H9 (cell line): ENCODE measurements at regions not wholly inside any gene's neighbourhood (a gene's known extent, or its start where the extent isn't known, plus 50 kb on each side); places are given as distances from the start of the nearest gene placed in this dataset.

ENCODE experiments used
- DNase-seq: peaks from one replicate; pipeline ENCODE4 v3.0.0-alpha.2; 2017
- H2AFZ ChIP-seq: one replicate; pipeline ENCODE4 v1.6.1; 2013; ENCODE audit warnings: mild to moderate bottlenecking, low read length, control low read depth, moderate library complexity
- H2AK5ac ChIP-seq: 2 replicates; pipeline ENCODE4 v1.6.1; 2013; ENCODE audit warnings: low read length, control low read depth, mixed read lengths; ENCODE audit not compliant: insufficient read length
- H2BK120ac ChIP-seq: one replicate; pipeline ENCODE4 v1.6.1; 2013; ENCODE audit warnings: low read depth, mild to moderate bottlenecking, low read length, control low read depth, inconsistent platforms; ENCODE audit not compliant: poor library complexity, severe bottlenecking
- H2BK12ac ChIP-seq: 2 replicates; pipeline ENCODE4 v1.6.1; 2013; ENCODE audit warnings: low read length, control low read depth, mixed read lengths, low read depth; ENCODE audit not compliant: insufficient read length
- H2BK15ac ChIP-seq: 2 replicates; pipeline ENCODE4 v1.6.1; 2013; ENCODE audit warnings: low read depth, low read length, control low read depth
- H2BK20ac ChIP-seq: one replicate; pipeline ENCODE4 v1.6.1; 2013; ENCODE audit warnings: low read depth, mild to moderate bottlenecking, low read length, control low read depth, inconsistent platforms; ENCODE audit not compliant: poor library complexity, severe bottlenecking
- H2BK5ac ChIP-seq: 2 replicates; pipeline ENCODE4 v1.6.1; 2013; ENCODE audit warnings: low read length, control low read depth, mixed read lengths; ENCODE audit not compliant: insufficient read length
- H3K14ac ChIP-seq: 2 replicates; pipeline ENCODE4 v1.6.1; 2013; ENCODE audit warnings: low read length, control low read depth; ENCODE audit not compliant: insufficient read depth
- H3K18ac ChIP-seq: 2 replicates; pipeline ENCODE4 v1.6.1; 2013; ENCODE audit warnings: low read depth, mild to moderate bottlenecking, mixed read lengths, low read length, control low read depth; ENCODE audit not compliant: insufficient read length
- H3K23ac ChIP-seq: 2 replicates; pipeline ENCODE4 v1.6.1; 2013; ENCODE audit warnings: low read length, control low read depth, mixed read lengths, low read depth; ENCODE audit not compliant: insufficient read length
- H3K23me2 ChIP-seq: 2 replicates; pipeline ENCODE4 v1.6.1; 2013; ENCODE audit warnings: low read depth, mild to moderate bottlenecking, mixed read lengths, low read length, control low read depth; ENCODE audit not compliant: insufficient read length, poor library complexity, severe bottlenecking
- H3K27ac ChIP-seq: 2 replicates; pipeline ENCODE4 v1.5.1; 2013; ENCODE audit warnings: low read length, control low read depth, mixed read lengths, low read depth; ENCODE audit not compliant: insufficient read length
- H3K27me3 ChIP-seq: 2 replicates; pipeline ENCODE4 v1.6.1; 2013; ENCODE audit warnings: low read length, control low read depth, inconsistent platforms; ENCODE audit not compliant: insufficient read depth
- H3K4ac ChIP-seq: 2 replicates; pipeline ENCODE4 v1.6.1; 2013; ENCODE audit warnings: low read depth, mild to moderate bottlenecking, control low read depth, inconsistent platforms, low read length, moderate library complexity
- H3K4me1 ChIP-seq: 2 replicates; pipeline ENCODE4 v1.6.1; 2013; ENCODE audit warnings: low read length, control low read depth, inconsistent platforms; ENCODE audit not compliant: insufficient read depth
- H3K4me2 ChIP-seq: 2 replicates; pipeline ENCODE4 v1.6.1; 2013; ENCODE audit warnings: low read length, control low read depth, mixed read lengths; ENCODE audit not compliant: insufficient read length, insufficient read depth
- H3K56ac ChIP-seq: 2 replicates; pipeline ENCODE4 v1.6.1; 2013; ENCODE audit warnings: low read depth, mild to moderate bottlenecking, mixed read lengths, low read length, control low read depth; ENCODE audit not compliant: insufficient read length
- H3K79me1 ChIP-seq: 2 replicates; pipeline ENCODE4 v1.6.1; 2013; ENCODE audit warnings: low read depth, mild to moderate bottlenecking, moderate library complexity, low read length, control low read depth, inconsistent platforms; ENCODE audit not compliant: insufficient read depth, poor library complexity, severe bottlenecking
- H3K79me2 ChIP-seq: 2 replicates; pipeline ENCODE4 v1.6.1; 2013; ENCODE audit warnings: low read length, control low read depth, inconsistent platforms; ENCODE audit not compliant: insufficient read depth
- H3K9ac ChIP-seq: 2 replicates; pipeline ENCODE4 v1.6.1; 2013; ENCODE audit warnings: low read length, control low read depth, mixed read lengths; ENCODE audit not compliant: insufficient read length; ENCODE audit errors: extremely low read depth
- H3K9me3 ChIP-seq: one replicate; pipeline ENCODE4 v1.6.1; 2013; ENCODE audit warnings: low read depth, low read length, inconsistent platforms; ENCODE audit not compliant: control insufficient read depth
- H3T11ph ChIP-seq: one replicate; pipeline ENCODE4 v1.6.1; 2013; ENCODE audit warnings: mild to moderate bottlenecking, low read length, control low read depth, inconsistent platforms
- H4K20me1 ChIP-seq: one replicate; pipeline ENCODE4 v1.6.1; 2013; ENCODE audit not compliant: control insufficient read depth, insufficient read length, insufficient read depth
- H4K5ac ChIP-seq: 2 replicates; pipeline ENCODE4 v1.6.1; 2013; ENCODE audit warnings: low read depth, mild to moderate bottlenecking, mixed read lengths, low read length, control low read depth; ENCODE audit not compliant: insufficient read length
- H4K8ac ChIP-seq: replicated peaks from 2 replicates; pipeline ENCODE4 v1.6.1; 2013; ENCODE audit warnings: low read length, control low read depth, mixed read lengths, low read depth; ENCODE audit not compliant: insufficient read length
- H4K91ac ChIP-seq: 2 replicates; pipeline ENCODE4 v1.6.1; 2013; ENCODE audit warnings: low read depth, mild to moderate bottlenecking, moderate library complexity, mixed read lengths, low read length, control low read depth; ENCODE audit not compliant: insufficient read length
- H3K27ac Mint-ChIP-seq, 3 experiments: 2 replicates in 2 of 3; 3 replicates in 1 of 3; pipeline ENCODE4 v1.8.0; 2020 to 2021; ENCODE audit warnings: mixed read lengths in 3 of 3, mild to moderate bottlenecking in 1 of 3, moderate library complexity in 1 of 3
- H3K27me3 Mint-ChIP-seq: 2 replicates; pipeline ENCODE4 v1.8.0; 2021; ENCODE audit warnings: low read depth, mild to moderate bottlenecking, moderate library complexity, mixed read lengths
- H3K36me3 Mint-ChIP-seq, 3 experiments: 2 replicates in 2 of 3; 3 replicates in 1 of 3; pipeline ENCODE4 v1.8.0; 2020 to 2021; ENCODE audit warnings: low read depth in 3 of 3, mixed read lengths in 3 of 3; ENCODE audit not compliant: insufficient read depth in 1 of 3
- H3K4me1 Mint-ChIP-seq, 2 experiments: 2 replicates each; pipeline ENCODE4 v1.8.0; 2020; ENCODE audit warnings: mixed read lengths in 2 of 2
- H3K4me3 Mint-ChIP-seq, 2 experiments: 2 replicates in 1 of 2; 3 replicates in 1 of 2; pipeline ENCODE4 v1.8.0; 2020 to 2021; ENCODE audit warnings: mild to moderate bottlenecking in 2 of 2, mixed read lengths in 2 of 2, moderate library complexity in 1 of 2
- H3K9me3 Mint-ChIP-seq, 2 experiments: 2 replicates in 1 of 2; 3 replicates in 1 of 2; pipeline ENCODE4 v1.8.0; 2020; ENCODE audit warnings: mild to moderate bottlenecking in 2 of 2, mixed read lengths in 2 of 2, moderate library complexity in 1 of 2
- CTCF ChIP-seq: fragments of 200-600 bp; sonication (generic); conservative IDR thresholded peaks from 3 replicates; pipeline ENCODE4 v1.8.0; 2021; ENCODE audit warnings: antibody characterized with exemption, mild to moderate bottlenecking
- WGBS: extraction: QIAGEN DNeasy Blood & Tissue Kit; methylation state at CpG from one replicate; pipeline ENCODE4 v1.1.7; 2013; ENCODE audit warnings: missing lambda C conversion rate, low lambda C conversion rate, mixed read lengths; ENCODE audit not compliant: insufficient read length; ENCODE audit errors: extremely low coverage; 5-methylcytosine and 5-hydroxymethylcytosine counted together

GRCh38 chr5:175257847-175258194 lies 186.2 kb downstream of the DRD1 start:
- no peak overlapping the region for H3K27ac Mint-ChIP-seq
- no peaks in the 10 kb centered on the region for H3K36me3 Mint-ChIP-seq
- no peaks in the 10 kb centered on the region for H3K23me2 ChIP-seq
- no peak overlapping the region for H4K91ac ChIP-seq
- no peak overlapping the region for H2BK15ac ChIP-seq
- H3K14ac ChIP-seq: no peak overlapping the region
- no peak overlapping the region for H2BK12ac ChIP-seq
- H3K27ac ChIP-seq: no peak overlapping the region
- H3K4me1 ChIP-seq: no peaks in the 10 kb centered on the region
- H2AFZ ChIP-seq: no peak overlapping the region
- H3T11ph ChIP-seq: no peak overlapping the region
- H3K4me2 ChIP-seq: no peak overlapping the region
- H3K27me3 Mint-ChIP-seq: peaks cover 5% of the 10 kb centered on the region
- no peak overlapping the region for H2AK5ac ChIP-seq
- H2BK120ac ChIP-seq: no peak overlapping the region
- no peak overlapping the region for H4K8ac ChIP-seq
- no peak overlapping the region for H2BK5ac ChIP-seq
- no peak overlapping the region for H4K5ac ChIP-seq
- H3K9me3 ChIP-seq: no peaks in the 10 kb centered on the region
- H3K79me1 ChIP-seq: no peaks in the 10 kb centered on the region
- no peak for DNase-seq
- no peaks in the 10 kb centered on the region for H3K79me2 ChIP-seq
- H3K18ac ChIP-seq: no peak overlapping the region
- H3K23ac ChIP-seq: no peak overlapping the region
- H3K4ac ChIP-seq: no peak overlapping the region
- H3K4me3 Mint-ChIP-seq: no peak overlapping the region
- peaks cover 6 to 8% of the 10 kb centered on the region in 2 experiments; a peak in 3 of 4 replicates for H3K4me1 Mint-ChIP-seq
- no peak overlapping the region for H2BK20ac ChIP-seq
- no peak overlapping the region for H3K9ac ChIP-seq
- no peaks in the 10 kb centered on the region for H3K27me3 ChIP-seq
- no peak for TF ChIP-seq CTCF
- no peak overlapping the region for H3K56ac ChIP-seq
- no CpG with 5 or more reads among the region's 1 CpG for WGBS
- H3K9me3 Mint-ChIP-seq: peaks cover 0 to under 1% of the 10 kb centered on the region in 2 experiments; a peak in 2 of 5 replicates
- H4K20me1 ChIP-seq: no peaks in the 10 kb centered on the region
